ENCODE measurements at regions not wholly inside any gene's neighbourhood (a gene's known extent, or its start where the extent isn't known, plus 50 kb on each side); places are given as distances from the start of the nearest gene placed in this dataset.
"Not testable (repeated sequence)": the region's sequence is repeated elsewhere in the genome, so short reads cannot be mapped to it uniquely, and the experiment has no call there.

- H3K9ac ChIP-seq (ENCODE audit: low read depth, low read length), result no peak overlapping the region
Observed at GRCh38 chr5:16304846-16305245, 125.3 kb upstream of the MARCHF11 start.

DNA sequence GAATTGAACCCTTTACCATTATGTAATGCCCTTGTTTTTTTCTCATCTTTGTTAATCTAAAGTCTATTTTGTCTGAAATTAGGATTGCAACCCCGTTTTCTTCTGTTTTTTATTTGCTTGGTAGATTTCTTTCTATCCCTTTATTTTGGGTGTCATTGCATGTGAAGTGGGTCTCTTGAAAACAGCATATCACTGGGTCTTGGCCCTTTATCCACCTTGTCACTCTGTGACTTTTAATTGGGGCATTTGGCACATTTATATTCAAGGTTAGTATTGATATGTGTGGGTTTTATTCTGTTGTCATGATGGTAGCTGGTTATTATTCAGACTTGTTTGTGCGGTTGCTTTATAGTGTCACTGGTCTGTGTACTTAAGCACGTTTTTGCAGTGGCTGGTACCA is 117.4 kb upstream of the MARCHF11 start:
- H3K4me1 ChIP-seq (ENCODE audit: control insufficient read depth, insufficient read depth, low read length), result no peaks in the 10 kb centered on the region
- H3K36me3 ChIP-seq (ENCODE audit: control insufficient read depth, insufficient read depth, low read length), result no peaks in the 10 kb centered on the region
- no peak overlapping the region for H3K27ac ChIP-seq (ENCODE audit: low read depth, low read length)
- no peaks in the 10 kb centered on the region; the same call in 1 of the 2 replicates for H3K9me3 ChIP-seq (ENCODE audit: control insufficient read depth, insufficient read depth, low read length)
- no peaks in the 10 kb centered on the region for H3K27me3 ChIP-seq (ENCODE audit: control insufficient read depth, insufficient read depth, low read length)
- no peak overlapping the region for H3K4me3 ChIP-seq (ENCODE audit: low read depth, low read length)
- no peak overlapping the region for H3K9ac ChIP-seq (ENCODE audit: low read depth, low read length)

More at GRCh38 chr5:16304846-16305245, 125.3 kb upstream of the MARCHF11 start:
- Histone ChIP-seq H3K4me3 (ENCODE audit: low read depth, low read length) (no peak overlapping the region), H3K27ac (ENCODE audit: low read depth, low read length) (no peak overlapping the region), H3K36me3 (ENCODE audit: control insufficient read depth, insufficient read depth, low read length) (no peaks in the 10 kb centered on the region), H3K27me3 (ENCODE audit: control insufficient read depth, insufficient read depth, low read length) (no peaks in the 10 kb centered on the region), H3K9me3 (ENCODE audit: control insufficient read depth, insufficient read depth, low read length) (no peaks in the 10 kb centered on the region), H3K4me1 (ENCODE audit: control insufficient read depth, insufficient read depth, low read length) (no peaks in the 10 kb centered on the region)

DNA sequence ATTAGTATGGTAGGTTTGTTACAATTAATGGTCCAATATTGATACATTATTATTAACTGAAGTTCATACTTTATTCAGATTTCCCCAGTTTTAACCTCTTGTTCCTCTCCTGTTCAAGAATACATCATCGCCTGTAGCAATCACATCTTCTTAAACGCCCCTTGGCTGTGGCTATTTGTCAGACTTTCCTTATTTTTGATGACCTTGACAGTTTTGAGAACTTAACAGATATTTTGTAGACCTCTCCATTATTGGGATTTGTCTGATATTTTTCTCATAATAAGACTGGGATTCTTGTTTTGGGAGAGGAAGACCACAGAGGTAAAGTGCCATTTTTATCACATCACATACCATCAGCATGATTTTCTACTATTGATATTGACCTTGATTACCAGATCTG is 112.3 kb upstream of the MARCHF11 start:
- H3K4me1 ChIP-seq (ENCODE audit: control insufficient read depth, insufficient read depth, low read length), result no peaks in the 10 kb centered on the region
- no peak overlapping the region for H3K27ac ChIP-seq (ENCODE audit: low read depth, low read length)
- no peak overlapping the region for H3K4me3 ChIP-seq (ENCODE audit: low read depth, low read length)
- no peaks in the 10 kb centered on the region for H3K27me3 ChIP-seq (ENCODE audit: control insufficient read depth, insufficient read depth, low read length)
- H3K9ac ChIP-seq (ENCODE audit: low read depth, low read length), result no peak overlapping the region
- H3K36me3 ChIP-seq (ENCODE audit: control insufficient read depth, insufficient read depth, low read length), result no peaks in the 10 kb centered on the region
- H3K9me3 ChIP-seq (ENCODE audit: control insufficient read depth, insufficient read depth, low read length), result no peaks in the 10 kb centered on the region; the same call in 1 of the 2 replicates

DNA sequence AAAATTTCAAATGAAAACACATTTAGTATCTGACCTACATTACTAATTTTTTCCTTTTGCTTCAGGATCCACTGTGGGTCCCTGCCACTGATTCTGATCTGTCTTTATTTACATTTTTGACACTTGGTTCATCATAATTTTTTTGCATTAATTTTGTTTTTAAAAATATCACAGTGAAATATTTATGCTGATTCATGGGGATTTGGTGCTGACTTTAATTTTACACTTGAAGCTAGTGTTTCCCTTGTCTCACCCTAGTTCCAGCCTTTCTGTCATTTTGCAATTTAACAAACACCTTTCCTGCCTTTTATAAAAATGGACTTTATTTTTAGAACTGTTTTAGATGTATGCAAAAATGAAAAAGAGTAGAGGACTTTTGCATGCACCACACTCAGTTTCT is 111.9 kb upstream of the MARCHF11 start:
- Histone ChIP-seq H3K9ac (ENCODE audit: low read depth, low read length) (no peak overlapping the region), H3K27ac (ENCODE audit: low read depth, low read length) (no peak overlapping the region), H3K27me3 (ENCODE audit: control insufficient read depth, insufficient read depth, low read length) (no peaks in the 10 kb centered on the region), H3K4me3 (ENCODE audit: low read depth, low read length) (no peak overlapping the region), H3K36me3 (ENCODE audit: control insufficient read depth, insufficient read depth, low read length) (no peaks in the 10 kb centered on the region), H3K9me3 (ENCODE audit: control insufficient read depth, insufficient read depth, low read length) (no peaks in the 10 kb centered on the region; the same call in 1 of the 2 replicates), H3K4me1 (ENCODE audit: control insufficient read depth, insufficient read depth, low read length) (no peaks in the 10 kb centered on the region)

DNA sequence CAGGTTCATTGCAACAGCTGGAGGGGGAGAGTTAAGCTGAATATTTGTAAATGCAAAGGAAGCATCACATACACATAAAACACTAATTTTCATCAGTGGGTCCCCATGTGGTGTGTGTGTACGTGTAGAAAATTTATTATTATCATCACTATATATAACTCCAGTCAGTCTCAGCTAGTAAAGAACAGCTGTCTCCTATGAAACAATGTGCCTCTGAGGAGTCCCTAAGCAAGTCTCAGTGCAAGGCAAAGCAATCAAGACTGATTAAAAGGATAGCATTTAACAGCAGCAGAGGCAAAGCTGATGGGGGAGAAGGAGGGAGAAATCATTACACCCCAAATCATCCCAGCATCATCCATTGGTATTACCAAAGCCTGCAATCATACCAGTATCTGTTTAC is 104.2 kb upstream of the MARCHF11 start:
- no peaks in the 10 kb centered on the region for H3K27me3 ChIP-seq (ENCODE audit: control insufficient read depth, insufficient read depth, low read length)
- H3K4me3 ChIP-seq (ENCODE audit: low read depth, low read length), result no peak overlapping the region
- no peaks in the 10 kb centered on the region for H3K36me3 ChIP-seq (ENCODE audit: control insufficient read depth, insufficient read depth, low read length)
- H3K9me3 ChIP-seq (ENCODE audit: control insufficient read depth, insufficient read depth, low read length), result no peaks in the 10 kb centered on the region
- H3K4me1 ChIP-seq (ENCODE audit: control insufficient read depth, insufficient read depth, low read length), result no peaks in the 10 kb centered on the region
- no peak overlapping the region for H3K9ac ChIP-seq (ENCODE audit: low read depth, low read length)
- no peak overlapping the region for H3K27ac ChIP-seq (ENCODE audit: low read depth, low read length)

DNA sequence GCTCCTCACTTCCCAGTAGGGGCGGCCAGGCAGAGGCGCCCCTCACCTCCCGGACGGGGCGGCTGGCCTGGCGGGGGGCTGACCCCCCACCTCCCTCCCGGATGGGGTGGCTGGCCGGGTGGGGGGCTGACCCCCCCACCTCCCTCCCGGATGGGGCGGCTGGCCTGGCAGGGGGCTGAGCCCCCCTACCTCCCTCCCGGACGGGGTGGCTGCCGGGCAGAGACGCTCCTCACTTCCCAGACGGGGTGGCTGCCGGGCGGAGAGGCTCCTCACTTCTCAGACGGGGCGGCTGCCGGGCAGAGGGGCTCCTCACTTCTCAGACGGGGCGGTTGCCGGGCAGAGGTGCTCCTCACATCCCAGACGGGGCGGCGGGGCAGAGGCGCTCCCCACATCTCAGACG is 97.3 kb upstream of the MARCHF11 start:
- H3K4me3 ChIP-seq (ENCODE audit: low read depth, low read length); H3K4me1 ChIP-seq (ENCODE audit: control insufficient read depth, insufficient read depth, low read length); H3K27me3 ChIP-seq (ENCODE audit: control insufficient read depth, insufficient read depth, low read length); H3K9ac ChIP-seq (ENCODE audit: low read depth, low read length); H3K36me3 ChIP-seq (ENCODE audit: control insufficient read depth, insufficient read depth, low read length); H3K9me3 ChIP-seq (ENCODE audit: control insufficient read depth, insufficient read depth, low read length); H3K27ac ChIP-seq (ENCODE audit: low read depth, low read length): not testable (repeated sequence)

GRCh38 chr5:16271851-16272250 is 92.3 kb upstream of the MARCHF11 start:
- H3K4me1 ChIP-seq (ENCODE audit: control insufficient read depth, insufficient read depth, low read length), result 0 out of 2 replicates have a peak, but pooled peaks cover 3% of the 10 kb centered on the region
- H3K9ac ChIP-seq (ENCODE audit: low read depth, low read length), result no peak overlapping the region
- no peaks in the 10 kb centered on the region for H3K27me3 ChIP-seq (ENCODE audit: control insufficient read depth, insufficient read depth, low read length)
- H3K9me3 ChIP-seq (ENCODE audit: control insufficient read depth, insufficient read depth, low read length), result no peaks in the 10 kb centered on the region
- H3K27ac ChIP-seq (ENCODE audit: low read depth, low read length), result no peak overlapping the region
- H3K4me3 ChIP-seq (ENCODE audit: low read depth, low read length), result no peak overlapping the region
- no peaks in the 10 kb centered on the region for H3K36me3 ChIP-seq (ENCODE audit: control insufficient read depth, insufficient read depth, low read length)

DNA sequence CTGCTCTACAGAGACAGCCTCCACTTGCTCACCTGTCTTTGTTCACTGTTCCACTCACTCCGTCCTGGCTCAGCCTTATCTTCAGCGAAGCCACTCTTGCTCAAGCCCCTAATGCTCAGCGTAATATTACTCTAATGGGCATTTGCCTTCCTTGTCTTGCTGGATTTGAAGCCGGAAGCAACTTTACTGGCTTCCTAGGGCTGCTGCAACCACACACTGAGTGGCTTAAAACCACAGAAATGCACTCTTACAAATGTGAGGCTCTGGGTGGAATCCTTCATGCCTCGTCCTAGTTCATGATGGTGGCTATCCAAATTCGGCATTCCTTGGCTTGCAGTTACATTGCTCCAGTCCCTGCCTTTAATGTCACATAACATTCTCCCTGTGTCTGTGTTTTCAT is 85.5 kb upstream of the MARCHF11 start:
- H3K4me3 ChIP-seq (ENCODE audit: low read depth, low read length), result no peak overlapping the region
- no peaks in the 10 kb centered on the region for H3K27me3 ChIP-seq (ENCODE audit: control insufficient read depth, insufficient read depth, low read length)
- no peak overlapping the region for H3K27ac ChIP-seq (ENCODE audit: low read depth, low read length)
- no peak overlapping the region; the same call in 1 of the 2 replicates for H3K9ac ChIP-seq (ENCODE audit: low read depth, low read length)
- no peaks in the 10 kb centered on the region for H3K9me3 ChIP-seq (ENCODE audit: control insufficient read depth, insufficient read depth, low read length)
- no peaks in the 10 kb centered on the region for H3K4me1 ChIP-seq (ENCODE audit: control insufficient read depth, insufficient read depth, low read length)
- H3K36me3 ChIP-seq (ENCODE audit: control insufficient read depth, insufficient read depth, low read length), result no peaks in the 10 kb centered on the region

- Histone ChIP-seq H3K9ac (ENCODE audit: low read depth, low read length) (no peak overlapping the region), H3K4me1 (ENCODE audit: control insufficient read depth, insufficient read depth, low read length) (no peaks in the 10 kb centered on the region)
Observed at GRCh38 chr5:16260000-16260399, 80.4 kb upstream of the MARCHF11 start.

DNA sequence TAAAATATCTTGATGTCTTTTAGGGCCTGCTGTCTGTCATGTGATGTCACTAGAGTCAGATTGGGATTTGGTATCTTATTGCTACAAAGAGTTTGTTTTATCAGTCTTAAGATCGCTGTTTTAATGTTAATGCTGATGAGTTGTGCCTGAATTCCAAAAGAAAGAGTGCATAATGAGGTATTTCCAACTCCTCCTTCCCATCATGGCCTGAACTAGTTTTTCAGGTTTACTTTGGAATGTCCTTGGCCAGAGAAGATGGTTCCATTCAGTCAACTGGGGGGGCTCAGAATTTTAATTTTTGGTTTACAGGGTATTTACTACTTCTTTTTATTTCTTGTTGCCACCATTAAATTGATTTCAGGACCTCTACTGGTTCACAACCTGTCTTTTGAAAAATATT is 74.3 kb upstream of the MARCHF11 start:
- H3K4me3 ChIP-seq (ENCODE audit: low read depth, low read length), result no peak overlapping the region
- no peaks in the 10 kb centered on the region for H3K27me3 ChIP-seq (ENCODE audit: control insufficient read depth, insufficient read depth, low read length)
- no peaks in the 10 kb centered on the region for H3K36me3 ChIP-seq (ENCODE audit: control insufficient read depth, insufficient read depth, low read length)
- H3K9me3 ChIP-seq (ENCODE audit: control insufficient read depth, insufficient read depth, low read length), result no peaks in the 10 kb centered on the region
- peaks cover 16% of the 10 kb centered on the region for H3K4me1 ChIP-seq (ENCODE audit: control insufficient read depth, insufficient read depth, low read length)
- no peak overlapping the region for H3K27ac ChIP-seq (ENCODE audit: low read depth, low read length)
- no peak overlapping the region for H3K9ac ChIP-seq (ENCODE audit: low read depth, low read length)

More at GRCh38 chr5:16260000-16260399, 80.4 kb upstream of the MARCHF11 start:
- no peaks in the 10 kb centered on the region for H3K36me3 ChIP-seq (ENCODE audit: control insufficient read depth, insufficient read depth, low read length)
- no peak overlapping the region for H3K27ac ChIP-seq (ENCODE audit: low read depth, low read length)
- H3K27me3 ChIP-seq (ENCODE audit: control insufficient read depth, insufficient read depth, low read length), result no peaks in the 10 kb centered on the region
- H3K9me3 ChIP-seq (ENCODE audit: control insufficient read depth, insufficient read depth, low read length), result no peaks in the 10 kb centered on the region
- no peak overlapping the region for H3K4me3 ChIP-seq (ENCODE audit: low read depth, low read length)

- Histone ChIP-seq H3K4me1 (ENCODE audit: control insufficient read depth, insufficient read depth, low read length) (no peaks in the 10 kb centered on the region), H3K27me3 (ENCODE audit: control insufficient read depth, insufficient read depth, low read length) (no peaks in the 10 kb centered on the region), H3K4me3 (ENCODE audit: low read depth, low read length) (no peak overlapping the region), H3K9me3 (ENCODE audit: control insufficient read depth, insufficient read depth, low read length) (no peaks in the 10 kb centered on the region), H3K36me3 (ENCODE audit: control insufficient read depth, insufficient read depth, low read length) (no peaks in the 10 kb centered on the region), H3K27ac (ENCODE audit: low read depth, low read length) (no peak overlapping the region), H3K9ac (ENCODE audit: low read depth, low read length) (no peak overlapping the region)
Observed at GRCh38 chr5:16245956-16246355, 66.4 kb upstream of the MARCHF11 start.

DNA sequence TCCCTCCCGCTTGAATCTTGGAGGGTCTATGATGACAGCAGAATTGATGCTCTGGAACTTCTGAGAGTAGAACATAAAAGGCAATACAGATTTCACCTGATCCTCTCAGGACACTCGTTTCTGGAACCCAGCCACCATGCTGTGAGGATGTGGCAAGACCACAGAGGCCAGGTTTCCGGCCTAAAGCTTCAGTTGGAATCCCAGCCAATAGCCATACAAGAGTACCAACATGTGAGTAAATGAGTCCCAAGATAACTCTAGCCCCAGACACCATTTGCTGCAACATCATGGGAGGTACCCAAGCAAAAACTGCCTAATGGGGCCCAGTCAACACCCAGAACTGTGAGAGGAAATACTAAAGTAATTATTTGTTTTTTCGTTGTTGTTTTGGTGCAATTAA is 65.7 kb upstream of the MARCHF11 start:
- no peak overlapping the region for H3K9ac ChIP-seq (ENCODE audit: low read depth, low read length)
- H3K27me3 ChIP-seq (ENCODE audit: control insufficient read depth, insufficient read depth, low read length), result no peaks in the 10 kb centered on the region
- no peaks in the 10 kb centered on the region for H3K9me3 ChIP-seq (ENCODE audit: control insufficient read depth, insufficient read depth, low read length)
- H3K4me1 ChIP-seq (ENCODE audit: control insufficient read depth, insufficient read depth, low read length), result no peaks in the 10 kb centered on the region
- no peak overlapping the region for H3K4me3 ChIP-seq (ENCODE audit: low read depth, low read length)
- H3K36me3 ChIP-seq (ENCODE audit: control insufficient read depth, insufficient read depth, low read length), result no peaks in the 10 kb centered on the region
- H3K27ac ChIP-seq (ENCODE audit: low read depth, low read length), result no peak overlapping the region

Data from HUES48 (cell line).